ENCODE measurements at regions not wholly inside any gene's neighbourhood (a gene's known extent, or its start where the extent isn't known, plus 50 kb on each side); places are given as distances from the start of the nearest gene placed in this dataset.
"Not testable (repeated sequence)": the region's sequence is repeated elsewhere in the genome, so short reads cannot be mapped to it uniquely, and the experiment has no call there.

DNA sequence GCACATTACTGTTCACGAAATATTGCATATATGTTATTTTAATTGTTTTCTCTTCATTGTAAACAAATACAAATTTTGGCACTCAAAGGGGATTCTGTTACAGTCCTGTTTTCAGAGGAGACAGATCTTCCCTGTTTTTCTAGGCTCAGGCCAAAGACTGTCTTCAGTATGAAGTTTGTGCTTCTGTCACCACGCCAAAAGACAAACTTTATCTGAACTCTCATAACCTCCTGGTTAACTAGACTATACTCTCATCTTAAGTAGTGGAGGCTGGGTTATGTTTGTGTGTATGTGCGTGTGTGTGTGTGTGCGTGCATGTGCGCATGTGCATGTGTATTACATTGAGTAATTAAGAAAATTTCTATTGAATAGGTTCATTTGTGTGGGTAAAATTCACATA lies 676.8 kb upstream of the HS3ST1 start:
- no peaks in the 10 kb centered on the region for H3K4me1 ChIP-seq (ENCODE audit: insufficient read depth, low read length, poor library complexity, severe bottlenecking)
- BruUV-seq (replicated peaks) = no TSS peak
- no peaks in the 10 kb centered on the region for H3K36me3 ChIP-seq (ENCODE audit: insufficient read depth, low read length, poor library complexity, severe bottlenecking)
- TF ChIP-seq EZH2 (IDR thresholded peaks at IDR 0.05; ENCODE audit: borderline replicate concordance, low read depth, low read length, poor library complexity, severe bottlenecking) (no peak), CTCF (conservative IDR thresholded peaks at IDR 0.05; ENCODE audit: low read depth, low read length) (no peak)
- H3K4me3 ChIP-seq (ENCODE audit: low read depth, low read length, poor library complexity, severe bottlenecking) = no peak overlapping the region
- peaks cover 44% of the 10 kb centered on the region for H3K9me3 ChIP-seq (ENCODE audit: low read depth, low read length, poor library complexity, severe bottlenecking)
- no peaks in the 10 kb centered on the region for H3K27me3 ChIP-seq (replicated peaks; ENCODE audit: insufficient read depth, low read depth, low read length, poor library complexity)
- no peak overlapping the region for H3K27ac ChIP-seq (ENCODE audit: low read depth, low read length, poor library complexity, severe bottlenecking)
- CTCF ChIA-PET = no interaction called here
- POLR2A ChIA-PET (ENCODE audit: low non-redundant PET) = no interaction called here
- no peak for DNase-seq (ENCODE audit: low spot score)
- intact Hi-C loops (cut with micrococcal nuclease; ENCODE audit: unreplicated experiment) = no loop called here

- H3K4me1 ChIP-seq (ENCODE audit: insufficient read depth, low read length, poor library complexity, severe bottlenecking); BruUV-seq (replicated peaks); POLR2A ChIA-PET (ENCODE audit: low non-redundant PET); H3K27me3 ChIP-seq (replicated peaks; ENCODE audit: insufficient read depth, low read depth, low read length, poor library complexity); H3K27ac ChIP-seq (ENCODE audit: low read depth, low read length, poor library complexity, severe bottlenecking); DNase-seq (ENCODE audit: low spot score); H3K4me3 ChIP-seq (ENCODE audit: low read depth, low read length, poor library complexity, severe bottlenecking); H3K36me3 ChIP-seq (ENCODE audit: insufficient read depth, low read length, poor library complexity, severe bottlenecking); CTCF ChIA-PET; intact Hi-C loops (cut with micrococcal nuclease; ENCODE audit: unreplicated experiment): not testable (repeated sequence)
- H3K9me3 ChIP-seq (ENCODE audit: low read depth, low read length, poor library complexity, severe bottlenecking) = peaks cover 23% of the 10 kb centered on the region
Observed at GRCh38 chr4:12089920-12090319, 661.2 kb upstream of the HS3ST1 start.

GRCh38 chr4:12084690-12085089 lies 656.0 kb upstream of the HS3ST1 start:
- H3K27ac ChIP-seq (ENCODE audit: low read depth, low read length, poor library complexity, severe bottlenecking) = no peak overlapping the region
- no peaks in the 10 kb centered on the region for H3K4me1 ChIP-seq (ENCODE audit: insufficient read depth, low read length, poor library complexity, severe bottlenecking)
- no peak overlapping the region for H3K4me3 ChIP-seq (ENCODE audit: low read depth, low read length, poor library complexity, severe bottlenecking)
- no peaks in the 10 kb centered on the region for H3K27me3 ChIP-seq (replicated peaks; ENCODE audit: insufficient read depth, low read depth, low read length, poor library complexity)
- no peaks in the 10 kb centered on the region for H3K36me3 ChIP-seq (ENCODE audit: insufficient read depth, low read length, poor library complexity, severe bottlenecking)
- POLR2A ChIA-PET (ENCODE audit: low non-redundant PET) = no interaction called here
- TF ChIP-seq EZH2 (IDR thresholded peaks at IDR 0.05; ENCODE audit: borderline replicate concordance, low read depth, low read length, poor library complexity, severe bottlenecking) (no peak), CTCF (conservative IDR thresholded peaks at IDR 0.05; ENCODE audit: low read depth, low read length) (no peak)
- no peak for DNase-seq (ENCODE audit: low spot score)
- no TSS peak for BruUV-seq (replicated peaks)
- intact Hi-C loops (cut with micrococcal nuclease; ENCODE audit: unreplicated experiment) = no loop called here
- H3K9me3 ChIP-seq (ENCODE audit: low read depth, low read length, poor library complexity, severe bottlenecking) = peaks cover 44% of the 10 kb centered on the region
- CTCF ChIA-PET = no interaction called here

DNA sequence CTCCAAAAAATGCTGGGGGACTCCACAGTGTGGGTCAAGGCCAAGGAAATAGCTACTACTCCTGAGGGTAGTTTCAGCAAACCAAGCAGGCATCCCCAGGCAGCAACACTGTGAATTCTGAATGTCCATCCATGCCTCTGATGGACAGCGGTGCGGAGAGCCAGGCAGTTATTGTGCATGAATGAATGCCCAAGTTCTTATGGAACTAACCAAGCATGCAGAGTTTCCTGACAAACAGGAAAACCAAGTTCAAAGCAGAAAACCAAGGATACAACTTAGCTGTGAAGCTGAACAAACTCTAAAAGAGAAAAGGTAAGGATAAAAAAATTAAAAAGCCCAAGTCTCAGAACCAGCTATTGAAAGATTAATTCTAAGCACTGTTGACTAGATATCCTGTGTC lies 642.6 kb upstream of the HS3ST1 start:
- intact Hi-C loops (cut with micrococcal nuclease; ENCODE audit: unreplicated experiment) = no loop called here
- no peak for DNase-seq (ENCODE audit: low spot score)
- peaks cover 4% of the 10 kb centered on the region for H3K9me3 ChIP-seq (ENCODE audit: low read depth, low read length, poor library complexity, severe bottlenecking)
- ChIA-PET CTCF (no interaction called here), POLR2A (ENCODE audit: low non-redundant PET) (no interaction called here)
- no TSS peak for BruUV-seq (replicated peaks)
- no peaks in the 10 kb centered on the region for H3K27me3 ChIP-seq (replicated peaks; ENCODE audit: insufficient read depth, low read depth, low read length, poor library complexity)
- H3K36me3 ChIP-seq (ENCODE audit: insufficient read depth, low read length, poor library complexity, severe bottlenecking) = no peaks in the 10 kb centered on the region
- H3K27ac ChIP-seq (ENCODE audit: low read depth, low read length, poor library complexity, severe bottlenecking) = no peak overlapping the region
- no peak overlapping the region for H3K4me3 ChIP-seq (ENCODE audit: low read depth, low read length, poor library complexity, severe bottlenecking)
- no peaks in the 10 kb centered on the region for H3K4me1 ChIP-seq (ENCODE audit: insufficient read depth, low read length, poor library complexity, severe bottlenecking)
- TF ChIP-seq CTCF (conservative IDR thresholded peaks at IDR 0.05; ENCODE audit: low read depth, low read length) (no peak), EZH2 (IDR thresholded peaks at IDR 0.05; ENCODE audit: borderline replicate concordance, low read depth, low read length, poor library complexity, severe bottlenecking) (no peak)

Data from A673 (cell line).